ENCODE measurements at regions not wholly inside any gene's neighbourhood (a gene's known extent, or its start where the extent isn't known, plus 50 kb on each side); places are given as distances from the start of the nearest gene placed in this dataset.

- ChIA-PET POLR2A (no interaction called here), CTCF (no interaction called here)
- Histone ChIP-seq H3K27me3 (ENCODE audit: control insufficient read depth in 2 of 2, insufficient read depth in 2 of 2, low read length in 2 of 2) (no peaks in the 10 kb centered on the region), H3K9me1 (replicated peaks; ENCODE audit: control insufficient read depth, extremely low read depth, insufficient read depth, low read length) (no peaks in the 10 kb centered on the region), H3K27ac (ENCODE audit: insufficient read depth, low read depth, low read length) (no peak overlapping the region), H3K36me3 (ENCODE audit: control insufficient read depth in 2 of 2, extremely low read depth in 1 of 2, insufficient read depth in 2 of 2, low read length in 2 of 2) (no peaks in the 10 kb centered on the region), H4K20me1 (replicated peaks; ENCODE audit: control insufficient read depth, extremely low read depth, insufficient read depth, low read length) (no peaks in the 10 kb centered on the region), H3K4me1 (ENCODE audit: control insufficient read depth, extremely low read depth, insufficient read depth, low read length) (no peaks in the 10 kb centered on the region), H3K4me3 (replicated peaks in 1 of 3; ENCODE audit: insufficient read depth in 1 of 3, low read depth in 1 of 3, low read length in 3 of 3) (no peak overlapping the region), H3K9me3 (replicated peaks; ENCODE audit: control insufficient read depth, insufficient read depth, low read length) (no peaks in the 10 kb centered on the region), H3K4me2 (ENCODE audit: insufficient read depth, low read length) (no peak overlapping the region), H2AFZ (ENCODE audit: low read depth, low read length) (no peak overlapping the region), H3K79me2 (ENCODE audit: control insufficient read depth, insufficient read depth, low read length) (no peaks in the 10 kb centered on the region), H3K9ac (replicated peaks; ENCODE audit: extremely low read depth, insufficient read depth, low read length) (no peak overlapping the region)
- intact Hi-C loops (cut with micrococcal nuclease) (no loop called here), dilution Hi-C loops (cut with MboI; ENCODE audit: extremely low pct_ligation_motif_present, low sequenced_read_pairs) (no loop called here)
- no TSS peak for BruUV-seq (replicated peaks)
- TF ChIP-seq JUN (IDR thresholded peaks at IDR 0.05; ENCODE audit: borderline replicate concordance, insufficient read depth, insufficient read length, low read depth) (no peak), POLR2AphosphoS5 (IDR thresholded peaks at IDR 0.05; ENCODE audit: insufficient read depth, low read depth, low read length) (no peak), CTCF (IDR thresholded peaks at IDR 0.05; ENCODE audit: extremely low read depth in 1 of 2, insufficient read depth in 1 of 2, low read depth in 1 of 2, low read length in 2 of 2) (no peak), FOS (IDR thresholded peaks at IDR 0.05; ENCODE audit: borderline replicate concordance, insufficient read depth, low read length) (no peak), MYC (IDR thresholded peaks at IDR 0.05; ENCODE audit: low read depth, low read length) (no peak), POLR2A (IDR thresholded peaks at IDR 0.05; ENCODE audit: low read depth, low read length) (no peak), MAX (IDR thresholded peaks at IDR 0.05; ENCODE audit: insufficient read depth, insufficient read length) (no peak), GATA2 (IDR thresholded peaks at IDR 0.05; ENCODE audit: insufficient read depth, insufficient read length, low read depth, low read length) (no peak), EZH2 (IDR thresholded peaks at IDR 0.05; ENCODE audit: borderline replicate concordance, low read depth, low read length, severe bottlenecking) (no peak)
- FAIRE-seq: no peak
- DNase-seq (ENCODE audit: low read depth, low spot score): no peak
Measured at GRCh38 chrX:97787849-97788248, 904.1 kb downstream of the RPA4 start.
